ENCODE measurements at regions not wholly inside any gene's neighbourhood (a gene's known extent, or its start where the extent isn't known, plus 50 kb on each side); places are given as distances from the start of the nearest gene placed in this dataset.
A peak's percentile ranks its signal among the peaks of the same experiment; 100 is the strongest.
"Not testable (repeated sequence)": the region's sequence is repeated elsewhere in the genome, so short reads cannot be mapped to it uniquely, and the experiment has no call there.

DNA sequence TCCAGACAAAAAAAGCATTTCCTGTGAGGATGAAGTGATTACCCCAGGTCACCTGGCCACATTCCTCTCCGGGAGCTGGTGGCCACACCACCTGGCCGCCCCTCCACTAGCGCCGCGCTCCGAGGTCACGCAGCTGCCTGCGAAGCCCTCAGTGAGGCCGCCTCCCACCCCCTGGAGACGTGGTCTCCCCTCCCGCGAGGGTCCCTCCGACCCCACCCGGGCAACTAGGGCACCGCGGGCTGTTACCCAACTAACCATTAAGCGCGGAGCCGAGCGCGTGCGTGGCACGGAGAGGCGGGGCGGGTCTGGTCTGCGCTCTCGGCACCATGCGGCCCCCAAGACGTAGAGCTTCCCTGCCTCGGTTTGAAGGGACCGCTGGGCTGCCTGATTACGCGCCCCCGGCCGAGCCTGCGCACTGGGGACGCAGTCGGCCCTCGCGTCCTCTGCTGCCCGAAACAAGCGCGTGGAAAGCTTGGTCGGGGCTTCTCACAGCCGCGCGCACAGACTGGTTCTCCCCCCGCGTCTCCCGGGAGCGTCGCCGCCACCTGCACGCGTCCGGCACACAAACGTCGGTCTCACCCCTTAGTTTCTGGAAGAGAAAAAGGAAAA is 106.5 kb downstream of the SLC16A1 start:
- TF ChIP-seq, protein P1, sequence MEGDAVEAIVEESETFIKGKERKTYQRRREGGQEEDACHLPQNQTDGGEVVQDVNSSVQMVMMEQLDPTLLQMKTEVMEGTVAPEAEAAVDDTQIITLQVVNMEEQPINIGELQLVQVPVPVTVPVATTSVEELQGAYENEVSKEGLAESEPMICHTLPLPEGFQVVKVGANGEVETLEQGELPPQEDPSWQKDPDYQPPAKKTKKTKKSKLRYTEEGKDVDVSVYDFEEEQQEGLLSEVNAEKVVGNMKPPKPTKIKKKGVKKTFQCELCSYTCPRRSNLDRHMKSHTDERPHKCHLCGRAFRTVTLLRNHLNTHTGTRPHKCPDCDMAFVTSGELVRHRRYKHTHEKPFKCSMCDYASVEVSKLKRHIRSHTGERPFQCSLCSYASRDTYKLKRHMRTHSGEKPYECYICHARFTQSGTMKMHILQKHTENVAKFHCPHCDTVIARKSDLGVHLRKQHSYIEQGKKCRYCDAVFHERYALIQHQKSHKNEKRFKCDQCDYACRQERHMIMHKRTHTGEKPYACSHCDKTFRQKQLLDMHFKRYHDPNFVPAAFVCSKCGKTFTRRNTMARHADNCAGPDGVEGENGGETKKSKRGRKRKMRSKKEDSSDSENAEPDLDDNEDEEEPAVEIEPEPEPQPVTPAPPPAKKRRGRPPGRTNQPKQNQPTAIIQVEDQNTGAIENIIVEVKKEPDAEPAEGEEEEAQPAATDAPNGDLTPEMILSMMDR (IDR thresholded peaks at IDR 0.05): no peak
- peaks cover 85% of the 10 kb centered on the region for H3K27me3 ChIP-seq
- no peaks in the 10 kb centered on the region for H3K36me3 ChIP-seq
- no peaks in the 10 kb centered on the region for H3K9me3 ChIP-seq
- H3K4me3 ChIP-seq (ENCODE audit: low read depth in 1 of 2, low read length in 1 of 2): no peak overlapping the region
- H3K27ac ChIP-seq: no peak overlapping the region
- no peaks in the 10 kb centered on the region for H3K4me1 ChIP-seq (ENCODE audit: control insufficient read depth in 1 of 2, insufficient read depth in 1 of 2, low read depth in 1 of 2, low read length in 1 of 2)

DNA sequence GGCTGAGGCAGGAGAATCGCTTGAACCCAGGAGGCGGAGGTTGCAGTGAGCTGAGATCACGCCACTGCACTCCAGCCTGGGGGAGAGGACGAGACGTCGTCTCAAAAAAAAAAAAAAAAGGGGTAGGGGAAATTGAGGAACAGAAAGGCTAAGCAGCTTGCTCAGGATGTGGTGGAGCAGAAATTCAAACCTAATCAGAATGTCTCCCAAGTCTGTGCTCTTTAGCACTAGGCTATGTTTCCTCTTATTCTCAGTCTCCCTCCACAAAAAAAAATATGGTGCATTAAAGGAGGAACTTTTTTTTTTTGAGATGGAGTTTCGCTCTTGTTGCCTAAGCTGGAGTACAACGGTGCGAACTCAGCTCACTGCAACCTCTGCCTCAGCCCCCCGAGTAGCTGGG is 114.2 kb downstream of the SLC16A1 start:
- H3K36me3 ChIP-seq: no peaks in the 10 kb centered on the region
- TF ChIP-seq, protein P1 (IDR thresholded peaks at IDR 0.05): no peak
- peaks cover 0 to 17% of the 10 kb centered on the region in 2 experiments for H3K4me1 ChIP-seq (ENCODE audit: control insufficient read depth in 1 of 2, insufficient read depth in 1 of 2, low read depth in 1 of 2, low read length in 1 of 2)
- H3K27me3 ChIP-seq: peaks cover 88% of the 10 kb centered on the region
- H3K27ac ChIP-seq: no peak overlapping the region
- H3K4me3 ChIP-seq (ENCODE audit: low read depth in 1 of 2, low read length in 1 of 2): no peak overlapping the region
- H3K9me3 ChIP-seq: no peaks in the 10 kb centered on the region

DNA sequence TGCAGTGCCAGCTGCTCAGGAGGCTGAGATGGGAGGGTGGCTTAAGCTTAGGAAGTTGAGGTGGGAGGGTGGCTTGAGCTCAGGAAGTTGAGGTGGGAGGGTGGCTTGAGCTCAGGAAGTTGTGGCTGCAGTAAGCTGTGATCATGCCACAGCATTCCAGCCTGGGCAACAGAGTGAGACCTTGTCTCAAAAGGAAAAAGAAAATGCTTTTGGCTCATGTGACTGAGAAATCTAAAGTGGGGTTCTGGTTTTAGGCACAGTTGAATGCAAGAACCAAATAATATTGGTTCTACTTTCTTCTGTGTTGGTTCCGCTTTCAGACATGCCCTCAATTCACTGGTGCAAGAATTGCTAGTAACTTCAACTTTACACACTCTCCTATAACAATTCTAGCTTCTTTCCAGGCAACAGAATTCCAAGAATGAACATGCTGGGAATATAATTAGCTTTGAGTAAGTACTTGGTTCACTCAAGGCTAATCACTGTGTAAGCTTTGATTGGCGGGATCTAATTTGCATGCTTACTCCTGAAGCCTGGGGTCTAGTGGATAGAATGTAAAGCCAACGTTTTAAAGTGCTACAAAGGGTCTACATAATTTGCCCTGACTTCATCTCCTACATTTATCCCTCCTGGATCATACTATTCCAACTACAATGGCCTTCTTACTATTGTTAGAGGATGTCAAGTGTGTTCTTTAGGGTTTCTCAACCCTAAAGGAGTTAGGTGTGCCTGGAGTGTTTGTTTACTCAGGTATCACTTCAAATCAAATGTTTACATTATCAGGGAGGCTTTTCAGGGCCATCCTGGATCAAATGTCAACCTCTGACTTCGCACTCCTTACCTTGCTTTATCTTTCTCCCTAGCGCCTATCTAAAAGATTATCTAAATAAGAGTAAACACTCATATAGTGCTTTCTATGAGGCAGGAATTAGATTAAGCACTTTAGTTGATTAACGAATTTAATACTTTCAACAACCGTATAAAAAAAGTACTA is 115.1 kb downstream of the SLC16A1 start:
- H3K27me3 ChIP-seq: peaks cover 88% of the 10 kb centered on the region
- no peaks in the 10 kb centered on the region for H3K9me3 ChIP-seq
- no peak overlapping the region for H3K4me3 ChIP-seq (ENCODE audit: low read depth in 1 of 2, low read length in 1 of 2)
- TF ChIP-seq, protein P1 (IDR thresholded peaks at IDR 0.05): no peak
- H3K4me1 ChIP-seq (ENCODE audit: control insufficient read depth in 1 of 2, insufficient read depth in 1 of 2, low read depth in 1 of 2, low read length in 1 of 2): peaks cover 0 to 17% of the 10 kb centered on the region in 2 experiments
- H3K27ac ChIP-seq: peak overlapping the region; percentile 68
- H3K36me3 ChIP-seq: no peaks in the 10 kb centered on the region

DNA sequence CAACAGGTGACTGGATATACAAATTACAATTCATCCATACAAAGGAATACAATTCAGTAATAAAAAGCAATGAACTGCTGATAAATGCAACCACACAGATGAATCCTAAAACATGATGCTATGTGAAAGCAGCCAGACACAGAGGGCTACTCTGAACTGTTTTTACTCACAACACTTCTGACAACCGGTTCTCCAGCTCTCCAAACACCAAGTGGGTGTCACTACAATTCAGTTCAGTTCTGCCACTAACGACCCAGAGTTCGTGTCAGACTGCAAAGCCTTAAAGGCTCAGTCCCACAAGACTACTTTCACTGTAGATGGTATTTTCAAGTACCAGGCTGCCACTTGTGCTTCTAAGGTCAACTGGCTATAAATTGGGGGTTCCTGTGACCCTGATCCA is 119.4 kb downstream of the SLC16A1 start:
- H3K4me3 ChIP-seq (ENCODE audit: low read depth in 1 of 2, low read length in 1 of 2): no peak overlapping the region
- no peaks in the 10 kb centered on the region for H3K36me3 ChIP-seq
- no peak overlapping the region for H3K27ac ChIP-seq
- TF ChIP-seq, protein P1 (IDR thresholded peaks at IDR 0.05): no peak
- no peaks in the 10 kb centered on the region for H3K9me3 ChIP-seq
- H3K4me1 ChIP-seq (ENCODE audit: control insufficient read depth in 1 of 2, insufficient read depth in 1 of 2, low read depth in 1 of 2, low read length in 1 of 2): peaks cover 0 to 17% of the 10 kb centered on the region in 2 experiments
- peaks cover 96% of the 10 kb centered on the region for H3K27me3 ChIP-seq

DNA sequence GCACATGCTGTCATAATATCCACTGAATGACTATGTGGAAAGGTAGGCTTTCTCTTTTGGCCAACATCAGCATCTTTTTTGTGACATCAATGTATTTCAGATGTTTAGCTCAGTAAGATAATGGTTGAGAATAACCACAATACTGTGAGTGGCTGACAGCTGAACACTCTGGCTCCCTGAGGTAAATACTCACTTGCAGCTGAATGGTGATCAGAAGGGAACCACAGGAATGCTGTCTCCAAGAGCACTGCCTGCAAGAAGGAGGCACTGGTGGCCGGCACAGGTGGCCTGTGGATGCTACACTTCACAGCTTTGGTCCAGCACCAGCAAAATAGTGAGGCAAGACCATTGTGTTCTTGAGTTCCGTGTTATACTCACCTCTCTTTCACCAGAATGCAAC is 118.7 kb upstream of the PPM1J start:
- Histone ChIP-seq H3K9me3 (no peaks in the 10 kb centered on the region), H3K36me3 (no peaks in the 10 kb centered on the region), H3K4me3 (ENCODE audit: low read depth in 1 of 2, low read length in 1 of 2) (no peak overlapping the region), H3K4me1 (ENCODE audit: control insufficient read depth in 1 of 2, insufficient read depth in 1 of 2, low read depth in 1 of 2, low read length in 1 of 2) (no peaks in the 10 kb centered on the region), H3K27me3 (peaks cover 81% of the 10 kb centered on the region), H3K27ac (no peak overlapping the region)
- TF ChIP-seq, protein P1 (IDR thresholded peaks at IDR 0.05): no peak

DNA sequence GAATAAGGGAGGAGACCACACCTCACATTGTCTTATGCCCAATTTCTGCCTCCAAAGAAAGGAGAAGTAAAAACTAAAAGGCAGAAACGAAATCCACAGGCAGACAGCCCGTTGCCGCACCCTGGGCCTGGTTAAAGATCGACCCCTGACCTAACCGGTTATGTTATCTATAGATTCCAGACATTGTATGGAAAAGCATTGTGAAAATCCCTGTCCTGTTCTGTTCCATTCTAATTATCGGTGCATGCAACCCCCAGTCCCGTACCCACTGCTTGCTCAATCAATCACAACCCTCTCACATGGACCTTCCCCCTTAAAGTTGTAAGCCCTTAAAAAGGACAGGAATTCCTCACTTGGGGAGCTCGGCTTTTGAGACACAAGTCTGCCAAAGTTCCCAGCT is 117.1 kb upstream of the PPM1J start:
- H3K27ac ChIP-seq; H3K4me1 ChIP-seq (ENCODE audit: control insufficient read depth in 1 of 2, insufficient read depth in 1 of 2, low read depth in 1 of 2, low read length in 1 of 2); H3K4me3 ChIP-seq (ENCODE audit: low read depth in 1 of 2, low read length in 1 of 2); H3K36me3 ChIP-seq; H3K9me3 ChIP-seq: not testable (repeated sequence)
- peaks cover 71% of the 10 kb centered on the region for H3K27me3 ChIP-seq

DNA sequence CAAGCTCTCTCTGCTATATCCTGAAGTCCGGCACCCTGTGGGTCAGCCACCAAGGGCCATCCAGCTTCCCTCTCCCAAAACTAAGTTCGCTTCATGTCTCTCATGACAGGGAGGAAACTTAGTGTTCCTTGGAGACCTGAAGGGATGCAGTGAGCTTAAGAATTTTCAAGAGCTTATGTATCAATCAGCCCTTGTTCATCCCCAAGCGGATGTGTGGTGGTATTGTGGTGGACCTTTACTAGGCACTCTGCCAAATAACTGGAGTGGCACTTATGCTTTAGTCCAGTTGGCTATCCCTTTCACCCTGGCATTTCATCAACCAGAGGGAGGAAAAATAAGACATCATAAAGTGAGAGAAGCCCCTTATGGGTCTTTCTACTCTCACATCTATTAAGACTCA is 114.6 kb upstream of the PPM1J start:
- peaks cover 53% of the 10 kb centered on the region for H3K27me3 ChIP-seq
- H3K9me3 ChIP-seq; H3K4me3 ChIP-seq (ENCODE audit: low read depth in 1 of 2, low read length in 1 of 2); H3K36me3 ChIP-seq; H3K4me1 ChIP-seq (ENCODE audit: control insufficient read depth in 1 of 2, insufficient read depth in 1 of 2, low read depth in 1 of 2, low read length in 1 of 2); H3K27ac ChIP-seq: not testable (repeated sequence)

All from neutrophil (primary cell).